A673 (cell line): ENCODE measurements at regions not wholly inside any gene's neighbourhood (a gene's known extent, or its start where the extent isn't known, plus 50 kb on each side); places are given as distances from the start of the nearest gene placed in this dataset.

ENCODE experiments used
- BruUV-seq: library from RNA; stranded (reverse); fragments of 400-500 nt; replicated peaks from 2 replicates; lab custom pipeline; 2021; lab: Mats Ljungman, UMichigan
- CTCF ChIA-PET: fragments of 300-600 bp; sonication (Branson Sonifier 250); formaldehyde crosslinking; loops from one replicate; lab custom pipeline; 2022; ENCODE audit warnings: antibody characterized with exemption; lab: Charles Lee
- POLR2A ChIA-PET: fragments of 300-600 bp; sonication (Branson Sonifier 250); formaldehyde crosslinking; loops from one replicate; lab custom pipeline; 2022; ENCODE audit warnings: antibody characterized with exemption; ENCODE audit not compliant: low non-redundant PET; lab: Charles Lee
- DNase-seq: peaks from one replicate; pipeline ENCODE4 v3.0.0-alpha.2; 2015; ENCODE audit warnings: low spot score
- H3K27ac ChIP-seq: fragments of 200-600 bp; sonication (generic); 2 replicates; pipeline ENCODE4 v1.5.1; 2016; ENCODE audit warnings: mixed run types, low read depth, mild to moderate bottlenecking, mixed read lengths, antibody characterized with exemption, low read length; ENCODE audit not compliant: poor library complexity, severe bottlenecking
- H3K27me3 ChIP-seq: fragments of 200-600 bp; sonication (generic); replicated peaks from 2 replicates; pipeline ENCODE4 v1.6.1; 2017; ENCODE audit warnings: mixed run types, low read depth, mild to moderate bottlenecking, mixed read lengths, antibody characterized with exemption, low read length; ENCODE audit not compliant: insufficient read depth, poor library complexity
- H3K36me3 ChIP-seq: fragments of 200-600 bp; sonication (generic); 2 replicates; pipeline ENCODE4 v1.6.1; 2016; ENCODE audit warnings: mixed run types, mild to moderate bottlenecking, mixed read lengths, antibody characterized with exemption, low read length; ENCODE audit not compliant: insufficient read depth, poor library complexity, severe bottlenecking
- H3K4me1 ChIP-seq: fragments of 200-600 bp; sonication (generic); 2 replicates; pipeline ENCODE4 v1.6.1; 2017; ENCODE audit warnings: mixed run types, mild to moderate bottlenecking, mixed read lengths, antibody characterized with exemption, low read length; ENCODE audit not compliant: insufficient read depth, poor library complexity, severe bottlenecking
- H3K4me3 ChIP-seq: fragments of 200-600 bp; sonication (generic); 2 replicates; pipeline ENCODE4 v1.5.1; 2016; ENCODE audit warnings: low read depth, mixed run types, mild to moderate bottlenecking, mixed read lengths, low read length; ENCODE audit not compliant: poor library complexity, severe bottlenecking
- H3K9me3 ChIP-seq: fragments of 200-600 bp; sonication (generic); 2 replicates; pipeline ENCODE4 v1.6.1; 2016; ENCODE audit warnings: mixed run types, low read depth, mild to moderate bottlenecking, mixed read lengths, antibody characterized with exemption, low read length; ENCODE audit not compliant: poor library complexity, severe bottlenecking
- CTCF ChIP-seq: fragments of 300-800, 200-600 bp; sonication (generic); conservative IDR thresholded peaks from 2 replicates; pipeline ENCODE4 v1.5.1; 2017; ENCODE audit warnings: low read depth, mild to moderate bottlenecking, antibody characterized with exemption, low read length, moderate library complexity, mixed read lengths
- EZH2 ChIP-seq: fragments of 200-600 bp; sonication (generic); IDR thresholded peaks from 2 replicates; pipeline ENCODE4 v1.6.1; 2017; ENCODE audit warnings: borderline replicate concordance, low read depth, mild to moderate bottlenecking, mixed read lengths, antibody characterized with exemption, low read length; ENCODE audit not compliant: poor library complexity, severe bottlenecking
- intact Hi-C: fragments of 100-400 bp; cut with micrococcal nuclease; formaldehyde crosslinking; loops from one replicate; pipeline ENCODE4 v1.10.0; 2022; ENCODE audit not compliant: unreplicated experiment

- BruUV-seq, result no TSS peak
- intact Hi-C loops, result no loop called here
- TF ChIP-seq CTCF (no peak), EZH2 (no peak)
- no peaks in the 10 kb centered on the region for H3K36me3 ChIP-seq
- no peak overlapping the region for H3K4me3 ChIP-seq
- POLR2A ChIA-PET, result no interaction called here
- DNase-seq, result no peak
- no peaks in the 10 kb centered on the region for H3K27me3 ChIP-seq
- H3K4me1 ChIP-seq, result no peaks in the 10 kb centered on the region
- CTCF ChIA-PET, result no interaction called here
- H3K27ac ChIP-seq, result no peak overlapping the region
- no peaks in the 10 kb centered on the region for H3K9me3 ChIP-seq
These were observed 94.8 kb upstream of the ALKAL2 start for GRCh38 chr2:382728-383022.

- DNase-seq, result no peak
- BruUV-seq, result no TSS peak
- H3K9me3 ChIP-seq, result no peaks in the 10 kb centered on the region
- CTCF ChIA-PET, result no interaction called here
- intact Hi-C loops, result no loop called here
- H3K36me3 ChIP-seq, result no peaks in the 10 kb centered on the region
- H3K27me3 ChIP-seq, result no peaks in the 10 kb centered on the region
- POLR2A ChIA-PET, result no interaction called here
- no peak for TF ChIP-seq CTCF
- TF ChIP-seq EZH2, result no peak
- no peak overlapping the region for H3K4me3 ChIP-seq
- H3K4me1 ChIP-seq, result no peaks in the 10 kb centered on the region
- no peak overlapping the region for H3K27ac ChIP-seq
These were observed 94.2 kb upstream of the ALKAL2 start for GRCh38 chr2:381941-382727.

GRCh38 chr2:381181-381580 is 93.3 kb upstream of the ALKAL2 start:
- Histone ChIP-seq H3K9me3 (no peaks in the 10 kb centered on the region), H3K4me1 (no peaks in the 10 kb centered on the region), H3K4me3 (no peak overlapping the region), H3K27ac (no peak overlapping the region), H3K36me3 (no peaks in the 10 kb centered on the region), H3K27me3 (no peaks in the 10 kb centered on the region)
- ChIA-PET CTCF (no interaction called here), POLR2A (no interaction called here)
- intact Hi-C loops, result no loop called here
- no peak for TF ChIP-seq CTCF
- TF ChIP-seq EZH2, result no peak
- BruUV-seq, result no TSS peak
- DNase-seq, result no peak
